NCI-H2171 (cell line): ENCODE measurements at regions not wholly inside any gene's neighbourhood (a gene's known extent, or its start where the extent isn't known, plus 50 kb on each side); places are given as distances from the start of the nearest gene placed in this dataset.

ENCODE experiments used
- DNase-seq: peaks from one replicate; lab custom pipeline; 2025; lab: John Stamatoyannopoulos, UW

- DNase-seq: no peak
These were observed 143.9 kb downstream of the LSM5 start for GRCh38 chr7:32346253-32346652.

- peak; percentile 7 for DNase-seq
These were observed 153.5 kb downstream of the LSM5 start for GRCh38 chr7:32336726-32337125.

DNA sequence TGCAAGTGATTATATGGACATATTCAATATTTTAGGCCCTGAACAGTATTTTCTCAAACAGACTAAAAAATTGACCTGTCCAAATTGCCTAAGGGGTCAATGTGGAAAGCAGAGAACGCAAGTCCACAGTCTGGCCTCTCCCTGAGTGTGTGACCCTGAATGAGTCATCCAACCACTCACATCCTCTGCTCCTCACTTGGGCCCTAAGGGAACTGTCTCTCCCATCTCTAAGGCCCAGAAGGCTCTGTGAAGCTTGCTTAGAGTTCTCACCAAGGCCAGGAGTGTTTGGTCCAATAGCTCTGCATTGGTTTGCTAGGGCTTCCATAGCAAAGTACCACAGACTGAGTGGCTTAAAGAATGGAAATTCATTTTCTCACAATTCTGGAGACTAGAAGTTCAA, 155.1 kb downstream of the LSM5 start:
- no peak for DNase-seq

DNA sequence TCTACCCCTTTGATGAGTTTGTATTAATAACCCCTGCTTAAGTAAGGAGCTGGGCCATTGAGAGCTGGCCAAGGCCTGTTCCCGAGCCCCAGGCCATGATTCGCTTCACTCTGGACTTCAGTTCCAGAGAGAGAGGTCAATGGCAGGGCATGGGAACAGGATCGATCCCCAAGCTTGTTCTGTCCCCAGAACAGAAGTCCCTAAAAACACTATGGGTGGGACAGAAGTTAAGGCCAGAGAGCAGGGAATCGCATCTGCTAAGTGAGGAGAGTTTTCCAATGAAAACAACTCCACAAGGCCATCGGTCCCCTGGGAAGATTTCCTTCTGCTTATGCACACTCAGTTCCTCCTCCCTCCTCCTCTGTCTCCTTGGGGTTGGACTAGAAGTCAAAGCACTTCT, 159.6 kb downstream of the LSM5 start:
- DNase-seq: no peak

DNA sequence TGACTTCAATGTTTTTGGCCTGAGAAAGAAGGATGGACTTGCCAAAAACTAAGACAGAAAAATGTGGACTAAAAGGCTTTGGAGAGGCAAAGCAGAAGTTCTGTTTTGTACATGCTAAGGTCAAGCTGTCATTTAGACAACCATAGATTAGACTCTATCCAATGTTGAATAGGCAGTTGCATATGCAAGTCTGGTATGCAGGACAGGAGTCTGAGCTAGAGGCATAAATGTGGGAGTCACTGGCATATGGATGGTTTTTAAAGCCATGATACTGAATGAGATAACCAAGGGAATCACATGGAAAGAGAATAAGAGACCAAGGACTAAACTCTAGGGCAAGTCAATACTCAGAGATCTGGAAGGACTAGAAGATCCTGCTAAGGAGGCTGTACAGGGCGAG, 164.1 kb downstream of the LSM5 start:
- no peak for DNase-seq

GRCh38 chr7:32323712-32324111, 166.5 kb downstream of the LSM5 start:
- no peak for DNase-seq

GRCh38 chr7:32319012-32319382, 171.2 kb downstream of the LSM5 start:
- DNase-seq: no peak

DNA sequence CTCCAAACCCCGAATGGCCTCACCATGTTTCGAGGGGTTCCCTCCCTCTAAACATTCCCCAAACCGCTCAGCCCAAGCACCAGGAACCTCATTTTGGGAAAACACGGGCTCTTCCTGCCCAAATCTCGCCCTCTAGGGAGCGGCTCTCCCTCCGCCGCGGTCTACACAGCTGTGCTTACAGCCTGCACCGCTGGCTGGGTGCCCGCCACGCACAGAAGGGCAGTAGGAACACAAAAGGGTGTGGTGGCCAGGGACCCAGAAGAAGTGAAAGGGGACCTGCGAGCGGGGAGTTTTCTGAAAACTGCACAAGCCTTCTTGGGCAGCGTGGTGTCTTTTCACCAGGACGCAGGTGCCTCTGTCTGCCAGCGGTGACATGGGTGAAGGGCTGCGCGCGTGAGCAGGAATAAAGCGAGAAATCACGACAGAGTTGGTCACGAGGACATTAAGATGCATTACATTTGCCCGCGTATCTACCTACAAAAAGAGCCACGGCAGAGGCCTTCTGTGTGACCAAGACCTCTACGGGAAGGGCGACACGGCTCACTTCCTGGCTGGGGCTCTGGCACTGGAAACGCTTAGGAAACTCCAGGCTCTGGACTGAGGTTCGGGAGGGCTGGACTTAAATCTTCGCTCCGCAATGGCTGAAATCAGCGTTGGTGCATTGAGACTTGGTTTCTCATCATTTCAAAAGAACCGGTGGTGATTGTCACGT, 171.7 kb downstream of the LSM5 start:
- DNase-seq: no peak

DNA sequence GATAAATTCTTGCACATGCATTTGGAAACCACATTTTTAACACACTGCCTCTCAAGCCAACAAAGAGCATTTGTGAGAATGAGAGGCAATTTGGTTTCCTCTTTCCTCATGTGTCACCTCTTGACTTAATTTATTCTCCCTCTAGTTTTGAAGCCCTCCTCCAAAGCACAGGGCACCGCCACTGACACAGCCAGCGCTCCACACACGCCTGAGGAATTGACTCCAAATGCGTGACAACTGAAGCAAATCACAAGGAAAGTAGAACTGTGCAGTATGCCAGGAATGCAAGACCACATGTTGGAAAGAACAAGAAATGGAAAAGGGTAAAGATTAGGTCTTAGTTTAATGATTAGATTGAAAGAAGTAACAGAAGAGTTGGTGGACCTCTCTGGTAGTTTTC, 173.3 kb downstream of the LSM5 start:
- DNase-seq: no peak

DNA sequence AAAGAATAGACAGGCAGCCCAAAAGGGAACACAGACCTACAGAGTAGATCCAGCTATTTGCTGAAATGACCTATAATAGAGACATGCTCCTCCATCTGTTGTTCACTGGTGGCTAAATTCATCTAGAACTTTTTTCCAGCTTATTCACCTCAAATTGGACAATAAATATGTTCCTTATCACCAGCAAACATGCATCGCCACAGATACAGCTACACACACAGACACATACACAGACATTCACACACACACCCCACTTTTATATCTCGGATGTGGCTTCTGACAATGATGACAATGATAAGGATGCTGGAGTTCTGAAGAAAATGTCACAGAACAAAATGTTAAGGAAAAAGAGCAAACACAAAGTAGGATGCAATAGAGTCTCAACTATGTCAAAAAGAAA, 175.4 kb downstream of the LSM5 start:
- DNase-seq: no peak

GRCh38 chr7:32301427-32301826, 188.8 kb downstream of the LSM5 start:
- no peak for DNase-seq

GRCh38 chr7:32299133-32299702, 191.0 kb downstream of the LSM5 start:
- DNase-seq: peak; percentile 35

DNA sequence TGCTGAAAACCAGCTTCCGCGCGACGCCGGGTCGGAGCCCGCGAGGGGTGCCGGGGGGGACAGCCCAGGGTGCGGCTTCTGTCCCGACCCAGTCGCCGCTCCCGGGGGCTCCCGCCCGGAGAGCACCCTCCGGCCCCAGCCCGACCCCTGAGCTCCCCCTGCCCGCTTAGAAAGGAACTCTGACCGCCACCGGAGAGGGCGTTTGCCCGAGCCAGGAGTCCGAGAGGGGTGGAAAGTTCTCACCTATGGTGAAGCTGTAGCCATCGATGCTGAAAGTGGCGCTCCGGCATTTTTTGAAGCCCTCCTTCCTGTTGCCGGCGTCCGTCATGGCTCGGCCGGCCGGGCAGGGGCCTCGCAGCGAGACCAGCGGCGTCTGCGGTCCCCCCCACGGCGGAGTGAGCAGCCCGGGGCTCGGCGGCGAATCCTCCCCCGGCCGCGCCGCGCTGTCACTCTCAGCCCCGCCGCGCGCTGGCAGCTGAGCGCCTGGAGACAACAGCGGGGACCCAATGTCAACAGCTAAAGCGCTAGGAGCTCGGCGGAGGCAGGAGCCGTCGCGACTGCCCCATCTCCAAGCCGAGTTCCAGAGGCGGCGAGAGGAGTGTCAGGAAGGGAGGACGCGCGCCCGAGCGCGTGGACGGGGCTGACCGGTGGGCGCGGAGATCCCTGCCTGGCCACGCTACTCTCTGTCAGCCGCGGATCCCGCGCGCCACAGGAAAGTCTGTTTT, 191.6 kb downstream of the LSM5 start:
- peak; percentile 35 for DNase-seq

DNA sequence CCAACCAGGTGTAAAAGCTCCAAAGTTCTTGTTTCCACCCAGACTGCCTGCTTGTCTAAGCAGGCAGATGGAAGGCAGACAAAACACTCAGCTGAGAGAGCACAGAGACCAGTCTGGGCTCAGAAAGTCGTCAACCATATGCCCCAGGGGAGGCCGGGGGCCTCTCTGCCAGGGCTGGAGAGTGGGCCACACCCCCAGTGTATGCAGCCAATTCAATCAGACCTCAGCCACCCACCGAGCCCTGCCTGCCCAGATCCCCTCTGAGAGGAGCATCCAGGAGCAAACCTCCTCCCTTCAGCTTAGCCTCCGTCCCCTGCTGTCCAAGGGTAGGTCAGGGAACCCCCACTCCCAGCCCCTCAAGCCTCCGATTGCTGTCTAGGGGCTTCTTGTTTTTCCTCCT, 196.3 kb downstream of the LSM5 start:
- DNase-seq: peak; percentile 83

DNA sequence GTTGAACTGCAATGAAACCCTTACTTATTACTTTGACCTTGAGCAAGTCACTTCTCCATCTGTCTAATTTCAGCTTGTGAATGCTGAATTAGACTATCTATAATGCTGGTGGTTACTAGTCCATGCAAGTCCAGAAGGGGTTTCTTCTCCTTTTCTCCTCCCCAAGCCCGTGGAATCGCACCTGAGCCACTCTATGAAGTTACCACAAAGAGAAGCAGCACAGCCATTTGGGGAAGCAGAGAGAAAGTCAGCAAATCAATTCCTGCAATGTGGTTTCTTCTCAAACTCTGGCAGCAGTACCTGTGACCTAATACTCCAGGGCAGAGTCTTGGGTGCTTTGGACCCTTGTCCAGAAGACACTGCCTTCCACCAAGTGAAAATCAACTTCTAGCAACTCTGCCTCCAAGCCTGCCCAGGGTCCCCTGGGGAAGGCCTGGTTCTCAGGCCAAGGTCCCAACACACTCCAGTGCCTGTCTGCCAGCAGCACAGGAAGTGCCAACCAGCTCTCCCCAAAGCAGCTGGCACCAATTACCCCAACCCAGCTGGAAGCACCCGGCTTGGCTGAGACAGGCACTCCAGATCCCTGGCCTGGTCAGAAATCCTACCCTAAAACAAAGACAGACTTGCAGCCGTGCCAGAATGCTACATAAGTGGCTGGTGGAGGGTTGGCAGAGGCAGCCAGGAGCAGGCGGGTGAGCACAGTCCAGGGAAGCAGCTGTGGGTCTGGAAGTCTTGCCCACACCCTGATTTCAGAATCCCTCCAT, 200.3 kb downstream of the LSM5 start:
- DNase-seq: peak; percentile 53

GRCh38 chr7:32285698-32286097, 204.5 kb downstream of the LSM5 start:
- no peak for DNase-seq

- peak; percentile 56 for DNase-seq
These were observed 206.6 kb downstream of the LSM5 start for GRCh38 chr7:32283546-32283945.

DNA sequence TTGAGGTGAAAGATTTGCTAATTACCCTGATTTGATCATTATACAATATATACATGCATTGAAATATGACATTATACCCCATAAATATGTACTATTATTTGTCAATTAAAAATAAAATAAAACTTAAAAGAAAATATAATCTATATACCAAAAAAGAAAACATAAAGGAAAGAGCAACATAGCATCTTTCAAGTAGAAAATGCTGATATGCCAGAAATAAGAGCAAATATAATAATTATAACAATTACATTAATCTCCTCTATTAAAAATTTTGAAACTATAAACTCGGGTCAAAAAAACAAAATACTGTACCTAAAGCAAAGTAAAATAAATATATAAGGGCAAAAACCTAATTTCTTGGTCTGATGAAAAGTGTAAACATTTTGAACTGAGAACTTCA, 209.3 kb upstream of the PDE1C start:
- DNase-seq: no peak

GRCh38 chr7:32275216-32276009, 205.2 kb upstream of the PDE1C start:
- no peak for DNase-seq

GRCh38 chr7:32273297-32273696, 203.1 kb upstream of the PDE1C start:
- no peak for DNase-seq

DNA sequence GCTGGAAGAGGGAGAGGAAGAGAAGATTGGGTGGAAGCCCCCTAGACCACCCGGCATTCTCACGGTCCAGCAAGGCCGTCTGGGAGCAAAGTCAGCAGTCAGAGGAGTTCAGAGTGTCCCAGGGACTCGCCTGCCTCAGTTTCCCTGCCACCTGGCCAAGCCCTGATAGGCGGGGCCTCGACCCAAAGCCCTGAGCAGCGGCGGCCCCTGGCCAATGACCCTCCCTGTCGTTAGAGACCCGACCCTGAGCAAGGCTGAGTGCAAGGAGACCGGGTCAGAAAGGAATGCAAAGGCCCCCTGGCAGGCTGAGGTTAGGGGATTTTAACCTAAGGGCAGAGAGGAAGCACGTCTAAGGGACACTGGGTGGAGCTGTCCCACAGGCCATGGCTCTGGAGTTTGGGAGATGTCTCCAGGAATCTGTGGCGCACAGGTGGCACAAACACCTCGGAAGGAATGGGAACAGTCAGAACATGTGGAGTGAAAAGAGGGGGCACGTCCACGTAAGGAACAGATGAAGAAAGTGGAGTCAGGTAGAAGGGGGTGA, 196.8 kb upstream of the PDE1C start:
- no peak for DNase-seq
